Activated T-cell treated with anti-CD3 and anti-CD28 coated beads for 1 hour (primary cell): ENCODE measurements at regions not wholly inside any gene's neighbourhood (a gene's known extent, or its start where the extent isn't known, plus 50 kb on each side); places are given as distances from the start of the nearest gene placed in this dataset.
"Not testable (repeated sequence)": the region's sequence is repeated elsewhere in the genome, so short reads cannot be mapped to it uniquely, and the experiment has no call there.

Source experiments
- DNase-seq: peaks from one replicate; pipeline ENCODE4 v3.0.0-alpha.2; 2020; ENCODE audit warnings: low read depth

- DNase-seq, result no peak
Observed at GRCh38 chr14:85325134-85326017, 204.6 kb upstream of the FLRT2 start.

GRCh38 chr14:85332401-85332800 is 197.5 kb upstream of the FLRT2 start:
- DNase-seq, result no peak

- no peak for DNase-seq
Observed at GRCh38 chr14:85333313-85333712, 196.6 kb upstream of the FLRT2 start.

GRCh38 chr14:85333841-85334240 is 196.1 kb upstream of the FLRT2 start:
- DNase-seq, result no peak

- no peak for DNase-seq
Observed at GRCh38 chr14:85334316-85334715, 195.6 kb upstream of the FLRT2 start.

- DNase-seq, result no peak
Observed at GRCh38 chr14:85336257-85336656, 193.7 kb upstream of the FLRT2 start.

GRCh38 chr14:85336817-85337216 is 193.1 kb upstream of the FLRT2 start:
- DNase-seq, result no peak

- DNase-seq, result no peak
Observed at GRCh38 chr14:85338895-85339294, 191.0 kb upstream of the FLRT2 start.

- no peak for DNase-seq
Observed at GRCh38 chr14:85342858-85343607, 186.9 kb upstream of the FLRT2 start.

GRCh38 chr14:85344171-85344570 is 185.8 kb upstream of the FLRT2 start:
- no peak for DNase-seq

- no peak for DNase-seq
Observed at GRCh38 chr14:85344847-85345570, 184.9 kb upstream of the FLRT2 start.

GRCh38 chr14:85350667-85351066 is 179.3 kb upstream of the FLRT2 start:
- DNase-seq, result no peak

- DNase-seq, result not testable (repeated sequence)
Observed at GRCh38 chr14:85352588-85352987, 177.4 kb upstream of the FLRT2 start.

GRCh38 chr14:85357120-85357519 is 172.8 kb upstream of the FLRT2 start:
- no peak for DNase-seq

GRCh38 chr14:85358136-85358785 is 171.7 kb upstream of the FLRT2 start:
- no peak for DNase-seq

- DNase-seq, result no peak
Observed at GRCh38 chr14:85359505-85359904, 170.4 kb upstream of the FLRT2 start.

- DNase-seq, result no peak
Observed at GRCh38 chr14:85363358-85363757, 166.6 kb upstream of the FLRT2 start.

- no peak for DNase-seq
Observed at GRCh38 chr14:85366226-85366625, 163.7 kb upstream of the FLRT2 start.

GRCh38 chr14:85380881-85381280 is 149.1 kb upstream of the FLRT2 start:
- no peak for DNase-seq

- no peak for DNase-seq
Observed at GRCh38 chr14:85382341-85382740, 147.6 kb upstream of the FLRT2 start.

- DNase-seq, result no peak
Observed at GRCh38 chr14:85387181-85387580, 142.8 kb upstream of the FLRT2 start.

- no peak for DNase-seq
Observed at GRCh38 chr14:85390236-85390635, 139.7 kb upstream of the FLRT2 start.
